ENCODE measurements at regions not wholly inside any gene's neighbourhood (a gene's known extent, or its start where the extent isn't known, plus 50 kb on each side); places are given as distances from the start of the nearest gene placed in this dataset.

- ChIA-PET RAD21 (ENCODE audit: low non-redundant PET in 1 of 2, low total read pairs in 2 of 2, uncharacterized antibody in 2 of 2, unreplicated experiment in 2 of 2) (no interaction called here), CTCF (no interaction called here), POLR2A (no interaction called here)
- Histone ChIP-seq H2AFZ (ENCODE audit: low read depth, low read length, poor library complexity, severe bottlenecking) (no peak overlapping the region), H3K4me1 (ENCODE audit: control insufficient read depth in 1 of 2, insufficient read depth in 2 of 2, low read length in 2 of 2) (no peaks in the 10 kb centered on the region), H3K36me3 (ENCODE audit: control insufficient read depth in 1 of 2, insufficient read depth in 2 of 2, low read length in 2 of 2) (no peaks in the 10 kb centered on the region), H3K4me3 (replicated peaks in 1 of 2; ENCODE audit: low read depth in 1 of 2, low read length in 2 of 2) (no peak overlapping the region), H3K9ac (ENCODE audit: low read length) (no peak overlapping the region), H3K9me2 (ENCODE audit: insufficient read depth) (no peaks in the 10 kb centered on the region), H3K27me3 (ENCODE audit: insufficient read depth, low read length) (no peaks in the 10 kb centered on the region), H3K79me2 (ENCODE audit: insufficient read depth, low read length) (no peaks in the 10 kb centered on the region), H3K27ac (ENCODE audit: low read depth, low read length) (no peak overlapping the region), H3K4me2 (ENCODE audit: low read length) (no peak overlapping the region), H3K9me3 (ENCODE audit: control insufficient read depth in 1 of 2, insufficient read depth in 1 of 2, low read depth in 1 of 2, low read length in 2 of 2) (no peaks in the 10 kb centered on the region), H4K20me1 (ENCODE audit: insufficient read depth) (no peaks in the 10 kb centered on the region)
- intact Hi-C loops (cut with micrococcal nuclease), result no loop called here
- no TSS peak for BruUV-seq (replicated peaks)
- DNase-seq (ENCODE audit: low read depth, low spot score) (no peak), ATAC-seq (no peak)
- TF ChIP-seq EZH2 (IDR thresholded peaks at IDR 0.05) (no peak), ZFX (IDR thresholded peaks at IDR 0.05) (no peak), SIN3A (IDR thresholded peaks at IDR 0.05; ENCODE audit: low read depth) (no peak), CTCF (IDR thresholded peaks at IDR 0.05 in 2 of 3, conservative IDR thresholded peaks at IDR 0.05 in 1 of 3; ENCODE audit: borderline replicate concordance in 1 of 3, insufficient read depth in 1 of 3, low read depth in 2 of 3, low read length in 2 of 3) (no peak), CBX3 (IDR thresholded peaks at IDR 0.05; ENCODE audit: low read depth) (no peak), SRF (IDR thresholded peaks at IDR 0.05; ENCODE audit: low read depth) (no peak), JUND (IDR thresholded peaks at IDR 0.05) (no peak), ELF1 (IDR thresholded peaks at IDR 0.05; ENCODE audit: borderline replicate concordance, low read depth) (no peak), SP1 (IDR thresholded peaks at IDR 0.05; ENCODE audit: low read depth) (no peak), MAX (IDR thresholded peaks at IDR 0.05) (no peak), EGR1 (IDR thresholded peaks at IDR 0.05; ENCODE audit: low read depth) (no peak), TCF7L2 (IDR thresholded peaks at IDR 0.05; ENCODE audit: borderline replicate concordance, extremely low read depth, insufficient read depth, insufficient read length) (no peak), ZNF274 (IDR thresholded peaks at IDR 0.05; ENCODE audit: low read depth, low read length) (no peak), YY1 (IDR thresholded peaks at IDR 0.05; ENCODE audit: extremely low read depth, insufficient replicate concordance, low read depth, low read length) (no peak), REST (IDR thresholded peaks at IDR 0.05; ENCODE audit: low read depth) (no peak)
Observed at GRCh38 chr20:4468114-4468513, 218.1 kb upstream of the PRNP start.
